NB4 (cell line): ENCODE measurements at regions not wholly inside any gene's neighbourhood (a gene's known extent, or its start where the extent isn't known, plus 50 kb on each side); places are given as distances from the start of the nearest gene placed in this dataset.
"Not testable (repeated sequence)": the region's sequence is repeated elsewhere in the genome, so short reads cannot be mapped to it uniquely, and the experiment has no call there.

Experiments
- MYC ChIP-seq: IDR thresholded peaks from 2 replicates; pipeline ENCODE4 v1.6.1; 2011; ENCODE audit warnings: low read depth, low read length
- TF ChIP-seq, protein P1 (sequence below): IDR thresholded peaks from one replicate; pipeline ENCODE4 v1.5.1; 2012; ENCODE audit warnings: low read depth, low read length
- TF ChIP-seq, protein P2 (sequence below): IDR thresholded peaks from 2 replicates; pipeline ENCODE4 v1.6.1; 2011; ENCODE audit warnings: low read depth, low read length

DNA sequence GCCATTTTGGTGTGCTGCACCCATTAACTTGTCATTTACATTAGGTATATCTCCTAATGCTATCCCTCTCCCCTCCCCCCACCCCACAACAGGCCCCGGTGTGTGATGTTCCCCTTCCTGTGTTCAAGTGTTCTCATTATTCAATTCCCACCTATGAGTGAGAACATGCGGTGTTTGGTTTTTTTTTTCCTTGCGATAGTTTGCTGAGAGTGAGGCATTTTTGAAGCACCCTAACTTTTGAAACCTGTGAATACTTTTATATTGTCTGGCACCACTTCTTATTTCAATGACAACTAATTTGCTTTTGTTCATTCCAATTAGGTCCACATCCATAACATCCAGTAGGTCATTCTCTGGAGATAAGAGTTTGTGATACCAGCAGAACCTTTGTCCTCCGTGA, 244.0 kb upstream of the PTGER4 start:
- not testable (repeated sequence) for TF ChIP-seq MYC
- TF ChIP-seq, protein P1, sequence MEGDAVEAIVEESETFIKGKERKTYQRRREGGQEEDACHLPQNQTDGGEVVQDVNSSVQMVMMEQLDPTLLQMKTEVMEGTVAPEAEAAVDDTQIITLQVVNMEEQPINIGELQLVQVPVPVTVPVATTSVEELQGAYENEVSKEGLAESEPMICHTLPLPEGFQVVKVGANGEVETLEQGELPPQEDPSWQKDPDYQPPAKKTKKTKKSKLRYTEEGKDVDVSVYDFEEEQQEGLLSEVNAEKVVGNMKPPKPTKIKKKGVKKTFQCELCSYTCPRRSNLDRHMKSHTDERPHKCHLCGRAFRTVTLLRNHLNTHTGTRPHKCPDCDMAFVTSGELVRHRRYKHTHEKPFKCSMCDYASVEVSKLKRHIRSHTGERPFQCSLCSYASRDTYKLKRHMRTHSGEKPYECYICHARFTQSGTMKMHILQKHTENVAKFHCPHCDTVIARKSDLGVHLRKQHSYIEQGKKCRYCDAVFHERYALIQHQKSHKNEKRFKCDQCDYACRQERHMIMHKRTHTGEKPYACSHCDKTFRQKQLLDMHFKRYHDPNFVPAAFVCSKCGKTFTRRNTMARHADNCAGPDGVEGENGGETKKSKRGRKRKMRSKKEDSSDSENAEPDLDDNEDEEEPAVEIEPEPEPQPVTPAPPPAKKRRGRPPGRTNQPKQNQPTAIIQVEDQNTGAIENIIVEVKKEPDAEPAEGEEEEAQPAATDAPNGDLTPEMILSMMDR = not testable (repeated sequence)
- TF ChIP-seq, protein P2, sequence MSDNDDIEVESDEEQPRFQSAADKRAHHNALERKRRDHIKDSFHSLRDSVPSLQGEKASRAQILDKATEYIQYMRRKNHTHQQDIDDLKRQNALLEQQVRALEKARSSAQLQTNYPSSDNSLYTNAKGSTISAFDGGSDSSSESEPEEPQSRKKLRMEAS = not testable (repeated sequence)
